IMR-90 (cell line): ENCODE measurements at regions not wholly inside any gene's neighbourhood (a gene's known extent, or its start where the extent isn't known, plus 50 kb on each side); places are given as distances from the start of the nearest gene placed in this dataset.

Experiments used
- ATAC-seq: fragments of 200-7000 bp; cut with Tn5 transposase; 2 replicates; pipeline ENCODE4 v1.9.1; 2020; ENCODE audit warnings: low read depth, mild to moderate bottlenecking, moderate library complexity
- BruUV-seq: library from RNA; stranded (reverse); fragments of 400-500 nt; replicated peaks from 2 replicates; lab custom pipeline; 2021; lab: Mats Ljungman, UMichigan
- CTCF ChIA-PET: fragments of 300-600 bp; formaldehyde crosslinking; extraction: SDS; loops from one replicate; lab custom pipeline; 2021; ENCODE audit warnings: antibody characterized with exemption; lab: Yijun Ruan, JAX
- POLR2A ChIA-PET: fragments of 300-600 bp; sonication (Branson Sonifier 250); formaldehyde crosslinking; loops from one replicate; lab custom pipeline; 2022; ENCODE audit warnings: antibody characterized with exemption; ENCODE audit not compliant: unreplicated experiment; lab: Charles Lee
- DNase-seq: peaks from one replicate; pipeline ENCODE4 v3.0.0; 2013
- H2AFZ ChIP-seq: replicated peaks from 2 replicates; pipeline ENCODE3; 2013; ENCODE audit warnings: low read length, mild to moderate bottlenecking; ENCODE audit not compliant: poor library complexity
- H2AK5ac ChIP-seq: 2 replicates; pipeline ENCODE4 v1.6.1; 2013; ENCODE audit warnings: low read depth, low read length, inconsistent platforms
- H2AK9ac ChIP-seq: replicated peaks from 2 replicates; pipeline ENCODE3; 2013; ENCODE audit warnings: mild to moderate bottlenecking, low read depth, low read length, moderate library complexity; ENCODE audit not compliant: poor library complexity
- H2BK120ac ChIP-seq: 2 replicates; pipeline ENCODE4 v1.6.1; 2013; ENCODE audit warnings: low read depth, low read length, inconsistent platforms
- H2BK15ac ChIP-seq: 3 replicates; pipeline ENCODE4 v1.6.1; 2013; ENCODE audit warnings: low read depth, low read length, inconsistent platforms
- H2BK20ac ChIP-seq: 2 replicates; pipeline ENCODE4 v1.6.1; 2013; ENCODE audit warnings: low read depth, mild to moderate bottlenecking, inconsistent platforms, low read length, moderate library complexity
- H2BK5ac ChIP-seq: 2 replicates; pipeline ENCODE4 v1.6.1; 2013; ENCODE audit warnings: mild to moderate bottlenecking, low read depth, low read length, inconsistent platforms; ENCODE audit not compliant: poor library complexity, severe bottlenecking
- H3K14ac ChIP-seq: replicated peaks from 2 replicates; pipeline ENCODE4 v1.6.1; 2013; ENCODE audit warnings: low read depth, low read length, inconsistent platforms
- H3K18ac ChIP-seq: 2 replicates; pipeline ENCODE4 v1.6.1; 2013; ENCODE audit warnings: low read depth, low read length, control low read depth
- H3K23ac ChIP-seq: 2 replicates; pipeline ENCODE4 v1.6.1; 2013; ENCODE audit warnings: low read depth, low read length, inconsistent platforms
- H3K27ac ChIP-seq: 2 replicates; pipeline ENCODE4 v1.5.1; 2013; ENCODE audit warnings: mild to moderate bottlenecking, control low read depth, low read length; ENCODE audit not compliant: insufficient read depth
- H3K27me3 ChIP-seq: 2 replicates; pipeline ENCODE4 v1.6.1; 2013; ENCODE audit warnings: low read length; ENCODE audit not compliant: control insufficient read depth, insufficient read depth
- H3K36me3 ChIP-seq: 2 replicates; pipeline ENCODE4 v1.6.1; 2013; ENCODE audit warnings: low read length, mixed read lengths; ENCODE audit not compliant: control insufficient read depth, insufficient read depth
- H3K4ac ChIP-seq: 2 replicates; pipeline ENCODE4 v1.6.1; 2013; ENCODE audit warnings: low read depth, low read length, inconsistent platforms
- H3K4me1 ChIP-seq: 2 replicates; pipeline ENCODE4 v1.6.1; 2013; ENCODE audit warnings: low read length, mixed read lengths; ENCODE audit not compliant: control insufficient read depth, insufficient read depth
- H3K4me2 ChIP-seq: 2 replicates; pipeline ENCODE4 v1.6.1; 2013; ENCODE audit warnings: low read depth, mild to moderate bottlenecking, control low read depth, low read length, moderate library complexity
- H3K4me3 ChIP-seq: 2 replicates; pipeline ENCODE4 v1.5.1; 2013; ENCODE audit warnings: low read depth, mild to moderate bottlenecking, control low read depth, low read length, moderate library complexity; ENCODE audit not compliant: insufficient read depth
- H3K56ac ChIP-seq: 2 replicates; pipeline ENCODE4 v1.6.1; 2013; ENCODE audit warnings: low read length, inconsistent platforms; ENCODE audit not compliant: insufficient read depth; ENCODE audit errors: extremely low read depth
- H3K79me1 ChIP-seq, 2 experiments: 2 replicates each; pipeline ENCODE4 v1.6.1; 2013; ENCODE audit warnings: low read length in 2 of 2, inconsistent platforms in 1 of 2, low read depth in 1 of 2
- H3K9ac ChIP-seq: 2 replicates; pipeline ENCODE4 v1.6.1; 2013; ENCODE audit warnings: low read depth, low read length, control low read depth
- H3K9me1 ChIP-seq: 2 replicates; pipeline ENCODE4 v1.6.1; 2013; ENCODE audit warnings: low read length, inconsistent platforms; ENCODE audit not compliant: insufficient read depth
- H3K9me3 ChIP-seq: 2 replicates; pipeline ENCODE4 v1.6.1; 2013; ENCODE audit warnings: low read length; ENCODE audit not compliant: control insufficient read depth, insufficient read depth
- H4K20me1 ChIP-seq: 2 replicates; pipeline ENCODE4 v1.6.1; 2013; ENCODE audit warnings: low read length, inconsistent platforms; ENCODE audit not compliant: insufficient read depth
- H4K5ac ChIP-seq: 2 replicates; pipeline ENCODE4 v1.6.1; 2013; ENCODE audit warnings: mild to moderate bottlenecking, low read depth, low read length, control low read depth
- H4K8ac ChIP-seq, 2 experiments: 2 replicates each; pipeline ENCODE4 v1.6.1; 2013; ENCODE audit warnings: low read depth in 2 of 2, low read length in 2 of 2, control low read depth in 1 of 2, inconsistent platforms in 1 of 2
- H4K91ac ChIP-seq: 2 replicates; pipeline ENCODE4 v1.6.1; 2013; ENCODE audit warnings: low read depth, low read length, inconsistent platforms; ENCODE audit not compliant: insufficient read depth
- MAFK ChIP-seq: IDR thresholded peaks from 2 replicates; pipeline ENCODE4 v1.6.1; 2012; ENCODE audit warnings: low read depth, low read length, improper control_type of control experiment
- MAZ ChIP-seq: IDR thresholded peaks from 2 replicates; pipeline ENCODE4 v1.6.1; 2012; ENCODE audit warnings: low read depth, mild to moderate bottlenecking, low read length, improper control_type of control experiment, moderate library complexity, borderline replicate concordance
- WGBS, 2 experiments: methylation state at CpG; one replicate each; pipeline versions ENCODE4 v1.1.5 to v1.1.7; 2013; ENCODE audit warnings: missing lambda C conversion rate in 2 of 2; ENCODE audit not compliant: insufficient read length in 1 of 2; ENCODE audit errors: extremely low coverage in 2 of 2; 5-methylcytosine and 5-hydroxymethylcytosine counted together
- dilution Hi-C: fragments of 300-500 bp; cut with HindIII; formaldehyde crosslinking; loops from one replicate; pipeline ENCODE4 v1.14.3; 2018; ENCODE audit warnings: low sequenced_read_pairs; ENCODE audit not compliant: unreplicated experiment
- in situ Hi-C: fragments of 300-500 bp; cut with MboI; formaldehyde crosslinking; loops from 3 replicates; pipeline ENCODE4 v1.14.3; 2019; ENCODE audit warnings: low sequenced_read_pairs, inconsistent platforms, mixed read lengths
- intact Hi-C: fragments of 100-400 bp; cut with micrococcal nuclease; formaldehyde crosslinking; loops from 2 replicates; pipeline ENCODE4 v1.10.0; 2022

DNA sequence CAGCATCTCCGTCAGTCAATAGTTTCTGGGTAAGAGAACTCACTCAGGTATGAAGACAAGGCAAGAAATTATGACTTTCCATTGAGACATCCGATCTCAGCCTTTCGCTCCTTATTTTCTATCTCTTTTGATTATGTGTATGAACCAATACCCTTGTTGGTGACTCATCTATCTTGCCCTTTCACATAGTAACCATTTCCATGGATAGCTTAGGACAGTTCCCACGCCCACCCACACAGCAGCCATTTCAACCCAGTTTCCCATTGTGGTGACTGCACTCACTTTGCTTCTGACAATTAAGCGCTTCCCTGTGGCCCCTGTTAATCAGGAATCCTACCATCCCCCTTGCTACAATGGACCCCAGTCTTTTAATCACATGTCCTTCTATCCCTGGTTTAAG is 210.6 kb upstream of the ADGRL2 start:
- no peak overlapping the region; the same call in 1 of the 2 replicates for H3K18ac ChIP-seq
- no peak overlapping the region for H2AK5ac ChIP-seq
- ATAC-seq (no peak), DNase-seq (peak; percentile 39)
- no TSS peak for BruUV-seq
- TF ChIP-seq MAZ = no peak
- TF ChIP-seq MAFK = no peak
- no peak overlapping the region for H3K4me3 ChIP-seq
- H2BK120ac ChIP-seq = no peak overlapping the region
- H3K27ac ChIP-seq = no peak overlapping the region
- H3K79me1 ChIP-seq = no peaks in the 10 kb centered on the region
- H3K14ac ChIP-seq = no peak overlapping the region
- H2AFZ ChIP-seq = no peak overlapping the region
- in situ Hi-C loops = no loop called here
- intact Hi-C loops = no loop called here
- no peak overlapping the region for H3K4me2 ChIP-seq
- no peak overlapping the region for H3K9ac ChIP-seq
- H4K91ac ChIP-seq = no peak overlapping the region
- ChIA-PET POLR2A (no interaction called here), CTCF (no interaction called here)
- H2AK9ac ChIP-seq = no peak overlapping the region
- no peak overlapping the region for H2BK20ac ChIP-seq
- no peak overlapping the region for H3K23ac ChIP-seq
- no peaks in the 10 kb centered on the region for H3K9me3 ChIP-seq
- peaks cover 2% of the 10 kb centered on the region; the same call in 1 of the 2 replicates for H3K4me1 ChIP-seq
- no peak overlapping the region for H4K5ac ChIP-seq
- no peaks in the 10 kb centered on the region for H3K27me3 ChIP-seq
- whole genome bisulfite sequencing, 2 experiments = 83% methylated on average over 1 of the region's 5 CpGs; no CpG with 5 or more reads in 1 of the 2 experiments
- no peak overlapping the region for H4K8ac ChIP-seq
- H2BK15ac ChIP-seq = no peak overlapping the region
- no peaks in the 10 kb centered on the region for H3K9me1 ChIP-seq
- no peak overlapping the region for H3K4ac ChIP-seq
- H4K20me1 ChIP-seq = no peaks in the 10 kb centered on the region
- H3K56ac ChIP-seq = no peak overlapping the region
- no peaks in the 10 kb centered on the region for H3K36me3 ChIP-seq
- dilution Hi-C loops = no loop called here
- H2BK5ac ChIP-seq = no peak overlapping the region
